OCI-LY1 (cell line): ENCODE measurements at regions not wholly inside any gene's neighbourhood (a gene's known extent, or its start where the extent isn't known, plus 50 kb on each side); places are given as distances from the start of the nearest gene placed in this dataset.
"Not testable (repeated sequence)": the region's sequence is repeated elsewhere in the genome, so short reads cannot be mapped to it uniquely, and the experiment has no call there.

ENCODE experiments used
- H2AFZ ChIP-seq: fragments of 200-600 bp; sonication (generic), shearing (Covaris generic); 2 replicates; pipeline ENCODE4 v1.6.0; 2014; ENCODE audit warnings: antibody characterized with exemption, mild to moderate bottlenecking, low read length
- H3F3A ChIP-seq: fragments of 200-600 bp; sonication (generic), shearing (Covaris generic); 2 replicates; pipeline ENCODE4 v1.6.0; 2014; ENCODE audit warnings: mild to moderate bottlenecking, antibody characterized with exemption, low read length, moderate library complexity; ENCODE audit not compliant: insufficient read depth
- H3K27ac ChIP-seq: fragments of 200-600 bp; sonication (generic); 2 replicates; pipeline ENCODE4 v1.5.1; 2014; ENCODE audit warnings: low read length, mixed run types, mild to moderate bottlenecking, low read depth; ENCODE audit not compliant: poor library complexity, severe bottlenecking
- H3K27me3 ChIP-seq: fragments of 200-600 bp; sonication (generic); 2 replicates; pipeline ENCODE4 v1.6.0; 2014; ENCODE audit warnings: antibody characterized with exemption, mild to moderate bottlenecking, low read length, moderate library complexity; ENCODE audit not compliant: insufficient read depth
- H3K36me3 ChIP-seq: fragments of 200-600 bp; sonication (generic); 2 replicates; pipeline ENCODE4 v1.6.1; 2014; ENCODE audit warnings: mild to moderate bottlenecking, antibody characterized with exemption, low read length, moderate library complexity, mixed read lengths; ENCODE audit not compliant: insufficient read depth
- H3K4me1 ChIP-seq: fragments of 200-600 bp; sonication (generic); 2 replicates; pipeline ENCODE4 v1.5.1; 2014; ENCODE audit warnings: mild to moderate bottlenecking, low read length, moderate library complexity; ENCODE audit not compliant: insufficient read depth, severe bottlenecking
- H3K4me2 ChIP-seq: fragments of 200-600 bp; sonication (generic), shearing (Covaris generic); 2 replicates; pipeline ENCODE4 v1.6.1; 2014; ENCODE audit warnings: low read length
- H3K4me3 ChIP-seq: fragments of 200-600 bp; sonication (generic); 2 replicates; pipeline ENCODE4 v1.5.1; 2014; ENCODE audit warnings: low read length, low read depth, mild to moderate bottlenecking, mixed read lengths; ENCODE audit not compliant: poor library complexity, severe bottlenecking
- H3K79me2 ChIP-seq: fragments of 200-600 bp; shearing (Covaris generic); 2 replicates; pipeline ENCODE4 v1.6.1; 2016; ENCODE audit warnings: mixed run types, low read length, mixed read lengths; ENCODE audit not compliant: insufficient read depth
- H3K9ac ChIP-seq: fragments of 200-600 bp; sonication (generic), shearing (Covaris generic); 2 replicates; pipeline ENCODE4 v1.6.1; 2014; ENCODE audit warnings: mild to moderate bottlenecking, low read length, mixed read lengths
- H3K9me2 ChIP-seq: fragments of 200-600 bp; sonication (generic), shearing (Covaris generic); 2 replicates; pipeline ENCODE4 v1.6.1; 2014; ENCODE audit warnings: low read depth, mild to moderate bottlenecking, low read length, mixed read lengths
- H3K9me3 ChIP-seq: fragments of 200-600 bp; shearing (Covaris generic); 2 replicates; pipeline ENCODE4 v1.6.1; 2014; ENCODE audit warnings: low read length, mixed read lengths
- H4K20me1 ChIP-seq: fragments of 200-600 bp; sonication (generic), shearing (Covaris generic); 2 replicates; pipeline ENCODE4 v1.6.0; 2016; ENCODE audit warnings: mild to moderate bottlenecking, low read length; ENCODE audit not compliant: insufficient read depth
- EZH2 ChIP-seq: fragments of 200-600 bp; sonication (generic), shearing (Covaris generic); IDR thresholded peaks from 2 replicates; pipeline ENCODE4 v1.8.0; 2017; ENCODE audit warnings: borderline replicate concordance, mixed run types, mild to moderate bottlenecking, antibody characterized with exemption, low read length, moderate library complexity, mixed read lengths
- TF ChIP-seq, protein P1 (sequence below): fragments of 200-600 bp; sonication (generic), shearing (Covaris generic); IDR thresholded peaks from 2 replicates; pipeline ENCODE4 v1.5.1; 2017; ENCODE audit warnings: mild to moderate bottlenecking, antibody characterized with exemption, low read length, moderate library complexity, mixed read lengths

DNA sequence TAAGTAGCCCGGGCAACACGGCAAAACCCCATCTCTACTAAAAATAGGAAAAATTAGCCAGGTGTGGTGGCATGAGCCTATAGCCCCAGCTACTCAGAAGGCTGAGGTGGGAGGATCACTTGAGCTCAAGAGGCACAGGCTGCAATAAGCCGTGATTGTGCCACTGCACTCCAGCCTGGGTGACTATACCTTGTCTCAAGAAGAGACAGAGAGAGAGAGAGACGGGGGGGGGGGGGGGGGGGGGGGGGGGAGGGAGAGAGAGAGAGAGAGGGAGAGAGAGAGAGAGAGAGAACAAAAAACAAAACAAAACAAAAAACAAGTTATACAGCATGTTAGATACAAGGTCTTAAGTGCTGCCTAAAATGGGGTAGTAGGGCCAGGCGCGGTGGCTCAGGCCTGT, 77.8 kb upstream of the ZNF281 start:
- Histone ChIP-seq H3K9me3 (no peaks in the 10 kb centered on the region), H3K27ac (no peak overlapping the region), H3K4me2 (no peak overlapping the region), H3K9me2 (no peaks in the 10 kb centered on the region), H3K4me1 (no peaks in the 10 kb centered on the region), H3F3A (no peaks in the 10 kb centered on the region), H3K4me3 (no peak overlapping the region), H3K27me3 (no peaks in the 10 kb centered on the region; the same call in 1 of the 2 replicates), H2AFZ (no peak overlapping the region), H4K20me1 (no peaks in the 10 kb centered on the region), H3K79me2 (no peaks in the 10 kb centered on the region), H3K9ac (no peak overlapping the region), H3K36me3 (no peaks in the 10 kb centered on the region)
- TF ChIP-seq, protein P1, sequence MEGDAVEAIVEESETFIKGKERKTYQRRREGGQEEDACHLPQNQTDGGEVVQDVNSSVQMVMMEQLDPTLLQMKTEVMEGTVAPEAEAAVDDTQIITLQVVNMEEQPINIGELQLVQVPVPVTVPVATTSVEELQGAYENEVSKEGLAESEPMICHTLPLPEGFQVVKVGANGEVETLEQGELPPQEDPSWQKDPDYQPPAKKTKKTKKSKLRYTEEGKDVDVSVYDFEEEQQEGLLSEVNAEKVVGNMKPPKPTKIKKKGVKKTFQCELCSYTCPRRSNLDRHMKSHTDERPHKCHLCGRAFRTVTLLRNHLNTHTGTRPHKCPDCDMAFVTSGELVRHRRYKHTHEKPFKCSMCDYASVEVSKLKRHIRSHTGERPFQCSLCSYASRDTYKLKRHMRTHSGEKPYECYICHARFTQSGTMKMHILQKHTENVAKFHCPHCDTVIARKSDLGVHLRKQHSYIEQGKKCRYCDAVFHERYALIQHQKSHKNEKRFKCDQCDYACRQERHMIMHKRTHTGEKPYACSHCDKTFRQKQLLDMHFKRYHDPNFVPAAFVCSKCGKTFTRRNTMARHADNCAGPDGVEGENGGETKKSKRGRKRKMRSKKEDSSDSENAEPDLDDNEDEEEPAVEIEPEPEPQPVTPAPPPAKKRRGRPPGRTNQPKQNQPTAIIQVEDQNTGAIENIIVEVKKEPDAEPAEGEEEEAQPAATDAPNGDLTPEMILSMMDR, result no peak
- TF ChIP-seq EZH2, result no peak

DNA sequence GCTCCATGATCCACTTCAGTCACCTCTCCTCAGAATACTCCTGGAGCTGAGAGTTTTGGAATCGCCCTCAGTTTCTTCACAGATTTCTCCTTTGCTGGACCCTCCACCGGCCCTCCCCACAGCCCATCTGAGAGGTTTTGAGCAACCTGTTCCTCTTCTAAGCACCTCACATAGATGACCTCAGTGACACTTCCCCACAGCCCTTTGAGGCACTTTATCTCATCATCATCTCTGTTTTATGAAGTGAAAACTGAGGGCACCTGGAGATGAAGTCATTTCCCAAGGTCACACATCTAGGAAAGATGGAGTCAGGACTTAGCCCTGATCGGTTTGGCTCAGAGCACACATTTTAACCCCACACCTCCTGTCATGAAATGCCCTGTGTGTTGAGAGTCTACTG, 76.8 kb upstream of the ZNF281 start:
- Histone ChIP-seq H3K9ac (no peak overlapping the region), H3K36me3 (no peaks in the 10 kb centered on the region), H3F3A (no peaks in the 10 kb centered on the region), H2AFZ (no peak overlapping the region), H3K27me3 (no peaks in the 10 kb centered on the region; the same call in 1 of the 2 replicates), H3K27ac (no peak overlapping the region), H3K4me2 (no peak overlapping the region), H3K9me3 (no peaks in the 10 kb centered on the region), H3K4me1 (no peaks in the 10 kb centered on the region), H3K9me2 (no peaks in the 10 kb centered on the region), H3K79me2 (no peaks in the 10 kb centered on the region), H4K20me1 (no peaks in the 10 kb centered on the region), H3K4me3 (no peak overlapping the region)
- TF ChIP-seq, protein P1, result no peak
- no peak for TF ChIP-seq EZH2

DNA sequence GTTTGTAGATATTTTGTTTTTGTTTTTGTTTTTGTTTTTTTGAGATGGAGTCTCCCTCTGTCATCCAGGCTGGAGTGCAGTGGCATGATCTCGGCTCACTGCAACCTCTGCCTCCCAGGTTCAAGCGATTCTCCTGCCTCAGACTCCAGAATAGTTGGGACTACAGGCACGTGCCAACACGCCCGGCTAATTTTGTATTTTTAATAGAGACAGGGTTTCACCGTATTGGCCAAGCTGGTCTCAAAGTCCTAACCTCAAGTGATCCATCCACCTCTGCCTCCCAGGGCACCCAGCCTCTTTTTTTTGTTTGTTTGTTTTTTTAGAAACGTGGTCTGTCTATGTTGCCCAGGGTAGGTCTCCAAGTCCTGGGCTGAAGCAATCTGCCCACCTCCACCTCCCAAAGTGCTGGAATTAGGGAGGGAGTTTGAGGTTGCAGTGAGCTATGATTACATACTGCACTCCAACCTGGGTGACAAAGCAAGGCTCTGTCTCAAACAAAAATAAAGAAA, 74.7 kb upstream of the ZNF281 start:
- H3K4me2 ChIP-seq, H3K27ac ChIP-seq, H3K27me3 ChIP-seq, H3K9me2 ChIP-seq, H3K4me1 ChIP-seq, H2AFZ ChIP-seq, H3K79me2 ChIP-seq, H3K36me3 ChIP-seq, H3F3A ChIP-seq, H3K9ac ChIP-seq, H3K4me3 ChIP-seq, H4K20me1 ChIP-seq, H3K9me3 ChIP-seq: not testable (repeated sequence)

DNA sequence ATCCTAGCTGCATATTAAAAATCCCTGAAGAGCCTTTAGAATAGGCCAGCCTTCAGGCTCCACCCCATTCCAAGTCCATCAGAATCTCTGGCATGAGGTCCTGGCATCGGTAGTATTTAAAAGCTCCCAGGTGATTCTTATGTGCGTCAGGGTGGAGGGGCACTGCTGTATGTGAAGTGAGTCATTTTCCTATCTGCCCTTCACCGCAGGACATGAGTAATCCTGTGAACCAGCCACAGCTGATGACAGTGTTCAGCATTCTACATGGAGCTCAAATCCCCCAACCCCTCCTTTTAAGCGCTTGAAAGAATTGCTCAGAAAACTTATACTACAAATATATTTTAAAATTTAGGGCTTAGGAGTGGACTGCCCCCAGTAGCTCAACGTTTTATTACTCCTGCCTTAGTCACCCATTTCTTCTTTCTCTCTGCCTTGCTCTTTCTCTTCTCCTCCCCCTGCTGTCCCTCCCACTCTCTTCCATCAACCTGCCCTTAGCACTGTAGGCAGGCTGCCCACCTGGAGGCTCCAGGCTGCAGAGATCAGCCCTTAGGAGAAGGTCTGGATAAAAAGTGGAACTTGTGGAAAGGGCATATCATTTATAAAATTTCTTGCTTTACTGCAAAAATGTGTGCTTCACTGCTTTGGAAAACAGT, 73.8 kb upstream of the ZNF281 start:
- H3K79me2 ChIP-seq, result no peaks in the 10 kb centered on the region
- no peak overlapping the region for H3K4me3 ChIP-seq
- TF ChIP-seq EZH2, result no peak
- TF ChIP-seq, protein P1, result no peak
- H3K27me3 ChIP-seq, result no peaks in the 10 kb centered on the region; the same call in 1 of the 2 replicates
- no peak overlapping the region for H3K9ac ChIP-seq
- H3K9me3 ChIP-seq, result no peaks in the 10 kb centered on the region
- no peak overlapping the region for H3K4me2 ChIP-seq
- H3K36me3 ChIP-seq, result no peaks in the 10 kb centered on the region
- H3F3A ChIP-seq, result no peaks in the 10 kb centered on the region
- H3K4me1 ChIP-seq, result no peaks in the 10 kb centered on the region
- H4K20me1 ChIP-seq, result no peaks in the 10 kb centered on the region
- H2AFZ ChIP-seq, result no peak overlapping the region
- no peaks in the 10 kb centered on the region for H3K9me2 ChIP-seq
- H3K27ac ChIP-seq, result no peak overlapping the region
